ENCODE measurements at regions not wholly inside any gene's neighbourhood (a gene's known extent, or its start where the extent isn't known, plus 50 kb on each side); places are given as distances from the start of the nearest gene placed in this dataset.

DNA sequence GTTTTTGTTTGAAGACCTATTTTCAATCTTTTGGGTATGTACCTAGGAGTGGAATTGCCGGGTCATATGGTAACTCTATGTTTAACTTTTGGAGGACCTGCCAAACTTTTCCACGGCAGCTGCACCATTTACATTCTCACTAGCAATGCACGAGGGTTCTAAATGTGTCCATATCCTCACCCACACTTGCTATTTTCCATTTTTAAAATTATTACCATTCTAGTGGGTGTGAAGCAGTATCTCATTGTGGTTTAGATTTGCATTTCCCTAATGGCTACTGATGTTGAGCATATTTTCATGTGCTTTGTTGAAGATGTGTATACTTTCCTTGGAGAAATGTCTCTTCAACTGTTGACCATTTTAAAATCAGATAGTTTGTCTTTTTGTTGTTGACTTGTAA lies 60.3 kb upstream of the HAPSTR1 start:
- no peaks in the 10 kb centered on the region for H3K4me1 ChIP-seq (ENCODE audit: low read depth, poor library complexity, severe bottlenecking)
- H2AFZ ChIP-seq (ENCODE audit: low read depth) = no peak overlapping the region
- TF ChIP-seq, protein P1, sequence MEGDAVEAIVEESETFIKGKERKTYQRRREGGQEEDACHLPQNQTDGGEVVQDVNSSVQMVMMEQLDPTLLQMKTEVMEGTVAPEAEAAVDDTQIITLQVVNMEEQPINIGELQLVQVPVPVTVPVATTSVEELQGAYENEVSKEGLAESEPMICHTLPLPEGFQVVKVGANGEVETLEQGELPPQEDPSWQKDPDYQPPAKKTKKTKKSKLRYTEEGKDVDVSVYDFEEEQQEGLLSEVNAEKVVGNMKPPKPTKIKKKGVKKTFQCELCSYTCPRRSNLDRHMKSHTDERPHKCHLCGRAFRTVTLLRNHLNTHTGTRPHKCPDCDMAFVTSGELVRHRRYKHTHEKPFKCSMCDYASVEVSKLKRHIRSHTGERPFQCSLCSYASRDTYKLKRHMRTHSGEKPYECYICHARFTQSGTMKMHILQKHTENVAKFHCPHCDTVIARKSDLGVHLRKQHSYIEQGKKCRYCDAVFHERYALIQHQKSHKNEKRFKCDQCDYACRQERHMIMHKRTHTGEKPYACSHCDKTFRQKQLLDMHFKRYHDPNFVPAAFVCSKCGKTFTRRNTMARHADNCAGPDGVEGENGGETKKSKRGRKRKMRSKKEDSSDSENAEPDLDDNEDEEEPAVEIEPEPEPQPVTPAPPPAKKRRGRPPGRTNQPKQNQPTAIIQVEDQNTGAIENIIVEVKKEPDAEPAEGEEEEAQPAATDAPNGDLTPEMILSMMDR (conservative IDR thresholded peaks at IDR 0.05; ENCODE audit: low read depth, low read length) = no peak
- no peaks in the 10 kb centered on the region for H3K27me3 ChIP-seq (ENCODE audit: insufficient read depth, low read depth)
- no peak overlapping the region for H3K9ac ChIP-seq
- H3K36me3 ChIP-seq (ENCODE audit: insufficient read depth) = no peaks in the 10 kb centered on the region
- no peak overlapping the region for H3K4me3 ChIP-seq (IDR thresholded peaks at IDR 0.05; ENCODE audit: insufficient read depth, low read depth, low read length)
- no peaks in the 10 kb centered on the region for H4K20me1 ChIP-seq (ENCODE audit: insufficient read depth)
- no peaks in the 10 kb centered on the region for H3K79me2 ChIP-seq (ENCODE audit: insufficient read depth, low read depth)
- H3K4me2 ChIP-seq = no peak overlapping the region
- no peak overlapping the region for H3K27ac ChIP-seq

DNA sequence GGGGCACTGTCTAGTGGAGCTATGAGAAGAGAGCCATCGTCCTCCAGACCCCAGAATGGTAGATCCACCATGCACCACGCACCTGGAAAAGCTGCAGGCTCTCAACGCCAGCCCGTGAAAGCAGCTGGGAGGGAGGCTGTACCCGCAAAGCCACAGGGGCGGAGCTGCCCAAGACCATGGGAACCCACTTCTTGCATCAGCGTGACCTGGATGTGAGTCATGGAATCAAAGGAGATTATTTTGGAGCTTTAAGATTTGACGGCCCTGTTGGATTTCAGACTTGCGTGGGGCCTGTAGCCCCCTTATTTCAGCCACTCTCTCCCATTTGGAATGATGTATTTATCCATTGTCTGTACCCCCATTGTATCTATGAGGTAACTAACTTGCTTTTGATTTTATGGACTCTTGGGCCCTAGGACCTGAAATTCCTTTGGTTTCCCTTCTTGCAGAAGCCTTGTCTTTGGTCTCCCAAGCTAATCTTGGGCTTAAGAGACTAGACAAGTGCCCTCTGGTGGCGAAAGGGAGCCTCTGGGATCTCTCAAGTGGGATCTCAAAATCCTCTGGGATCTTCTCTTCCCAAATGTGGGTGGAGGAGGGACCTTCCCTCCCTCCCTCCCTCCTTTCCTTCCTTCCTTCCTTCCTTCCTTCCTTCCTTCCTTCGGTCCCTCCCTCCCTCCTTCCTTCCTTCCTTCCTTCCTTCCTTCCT lies 58.2 kb upstream of the HAPSTR1 start:
- TF ChIP-seq, protein P1 (conservative IDR thresholded peaks at IDR 0.05; ENCODE audit: low read depth, low read length) = peak; percentile 50
- no peaks in the 10 kb centered on the region for H4K20me1 ChIP-seq (ENCODE audit: insufficient read depth)
- H3K4me1 ChIP-seq (ENCODE audit: low read depth, poor library complexity, severe bottlenecking) = no peaks in the 10 kb centered on the region
- H3K36me3 ChIP-seq (ENCODE audit: insufficient read depth) = no peaks in the 10 kb centered on the region
- no peaks in the 10 kb centered on the region for H3K27me3 ChIP-seq (ENCODE audit: insufficient read depth, low read depth)
- no peaks in the 10 kb centered on the region for H3K79me2 ChIP-seq (ENCODE audit: insufficient read depth, low read depth)
- no peak overlapping the region for H3K27ac ChIP-seq
- H3K9ac ChIP-seq = no peak overlapping the region
- H3K4me3 ChIP-seq (IDR thresholded peaks at IDR 0.05; ENCODE audit: insufficient read depth, low read depth, low read length) = no peak overlapping the region
- H2AFZ ChIP-seq (ENCODE audit: low read depth) = no peak overlapping the region
- no peak overlapping the region for H3K4me2 ChIP-seq

DNA sequence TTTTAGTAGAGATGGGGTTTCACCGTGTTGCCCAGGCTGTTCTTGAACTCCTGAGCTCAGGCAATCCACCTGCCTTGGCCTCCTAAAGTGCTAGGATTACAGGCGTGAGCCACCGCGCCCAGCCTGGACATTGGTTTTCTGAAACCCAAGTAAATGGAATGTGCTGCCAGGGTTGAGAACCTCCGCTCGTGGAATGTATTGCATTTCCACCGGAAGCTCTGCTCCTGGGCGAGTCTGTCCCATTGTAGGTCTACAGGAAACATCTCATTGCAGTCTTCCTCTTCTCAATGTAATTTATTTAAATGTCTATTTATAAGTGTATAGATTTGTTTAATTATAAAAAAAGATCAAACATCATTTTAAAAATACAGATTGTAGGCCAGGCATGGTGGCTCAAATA lies 57.4 kb upstream of the HAPSTR1 start:
- Histone ChIP-seq H3K27ac (no peak overlapping the region), H3K4me1 (ENCODE audit: low read depth, poor library complexity, severe bottlenecking) (no peaks in the 10 kb centered on the region), H3K36me3 (ENCODE audit: insufficient read depth) (no peaks in the 10 kb centered on the region), H3K9ac (no peak overlapping the region), H3K4me3 (IDR thresholded peaks at IDR 0.05; ENCODE audit: insufficient read depth, low read depth, low read length) (no peak overlapping the region), H3K79me2 (ENCODE audit: insufficient read depth, low read depth) (no peaks in the 10 kb centered on the region), H3K27me3 (ENCODE audit: insufficient read depth, low read depth) (no peaks in the 10 kb centered on the region), H3K4me2 (no peak overlapping the region), H2AFZ (ENCODE audit: low read depth) (no peak overlapping the region), H4K20me1 (ENCODE audit: insufficient read depth) (no peaks in the 10 kb centered on the region)
- TF ChIP-seq, protein P1 (conservative IDR thresholded peaks at IDR 0.05; ENCODE audit: low read depth, low read length) = no peak

DNA sequence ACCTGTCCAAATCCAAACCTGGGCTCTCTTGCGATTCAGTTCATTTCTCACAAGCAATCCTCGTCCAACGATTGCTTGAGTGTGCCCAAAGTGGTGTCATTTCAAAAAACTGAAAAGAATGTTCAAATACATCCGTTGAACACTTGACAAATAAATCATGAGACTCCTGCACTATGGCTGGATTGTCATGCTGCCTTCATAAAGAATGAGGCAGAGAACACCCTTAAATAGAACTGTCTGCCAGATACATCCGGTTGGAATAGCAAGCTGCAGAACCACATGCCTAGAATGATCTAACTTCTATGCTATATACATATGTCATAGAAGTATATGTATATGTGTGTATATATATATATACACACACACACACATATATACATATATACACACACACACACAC lies 55.4 kb upstream of the HAPSTR1 start:
- Histone ChIP-seq H3K36me3 (ENCODE audit: insufficient read depth) (no peaks in the 10 kb centered on the region), H3K4me2 (no peak overlapping the region), H4K20me1 (ENCODE audit: insufficient read depth) (no peaks in the 10 kb centered on the region), H3K9ac (no peak overlapping the region), H3K4me3 (IDR thresholded peaks at IDR 0.05; ENCODE audit: insufficient read depth, low read depth, low read length) (no peak overlapping the region), H3K27ac (no peak overlapping the region), H3K79me2 (ENCODE audit: insufficient read depth, low read depth) (no peaks in the 10 kb centered on the region), H2AFZ (ENCODE audit: low read depth) (no peak overlapping the region), H3K27me3 (ENCODE audit: insufficient read depth, low read depth) (no peaks in the 10 kb centered on the region), H3K4me1 (ENCODE audit: low read depth, poor library complexity, severe bottlenecking) (no peaks in the 10 kb centered on the region)
- TF ChIP-seq, protein P1 (conservative IDR thresholded peaks at IDR 0.05; ENCODE audit: low read depth, low read length) = no peak
